GM10266 (cell line): ENCODE measurements at regions not wholly inside any gene's neighbourhood (a gene's known extent, or its start where the extent isn't known, plus 50 kb on each side); places are given as distances from the start of the nearest gene placed in this dataset.
"Not testable (repeated sequence)": the region's sequence is repeated elsewhere in the genome, so short reads cannot be mapped to it uniquely, and the experiment has no call there.

Experiments
- DNase-seq: peaks from one replicate; pipeline ENCODE4 v3.0.0; 2012; ENCODE audit errors: extremely low spot score
- TF ChIP-seq, protein P1 (sequence below): IDR thresholded peaks from 2 replicates; pipeline ENCODE4 v1.5.1; 2012; ENCODE audit warnings: mild to moderate bottlenecking, low read depth; ENCODE audit not compliant: control insufficient read depth, insufficient read depth; ENCODE audit errors: missing control alignments

GRCh38 chr5:45110399-45110798 is 301.7 kb downstream of the MRPS30 start:
- TF ChIP-seq, protein P1, sequence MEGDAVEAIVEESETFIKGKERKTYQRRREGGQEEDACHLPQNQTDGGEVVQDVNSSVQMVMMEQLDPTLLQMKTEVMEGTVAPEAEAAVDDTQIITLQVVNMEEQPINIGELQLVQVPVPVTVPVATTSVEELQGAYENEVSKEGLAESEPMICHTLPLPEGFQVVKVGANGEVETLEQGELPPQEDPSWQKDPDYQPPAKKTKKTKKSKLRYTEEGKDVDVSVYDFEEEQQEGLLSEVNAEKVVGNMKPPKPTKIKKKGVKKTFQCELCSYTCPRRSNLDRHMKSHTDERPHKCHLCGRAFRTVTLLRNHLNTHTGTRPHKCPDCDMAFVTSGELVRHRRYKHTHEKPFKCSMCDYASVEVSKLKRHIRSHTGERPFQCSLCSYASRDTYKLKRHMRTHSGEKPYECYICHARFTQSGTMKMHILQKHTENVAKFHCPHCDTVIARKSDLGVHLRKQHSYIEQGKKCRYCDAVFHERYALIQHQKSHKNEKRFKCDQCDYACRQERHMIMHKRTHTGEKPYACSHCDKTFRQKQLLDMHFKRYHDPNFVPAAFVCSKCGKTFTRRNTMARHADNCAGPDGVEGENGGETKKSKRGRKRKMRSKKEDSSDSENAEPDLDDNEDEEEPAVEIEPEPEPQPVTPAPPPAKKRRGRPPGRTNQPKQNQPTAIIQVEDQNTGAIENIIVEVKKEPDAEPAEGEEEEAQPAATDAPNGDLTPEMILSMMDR: no peak
- DNase-seq: no peak

GRCh38 chr5:45113726-45114125 is 305.0 kb downstream of the MRPS30 start:
- no peak for DNase-seq
- TF ChIP-seq, protein P1: no peak

- DNase-seq: no peak
- TF ChIP-seq, protein P1: no peak
Observed at GRCh38 chr5:45132972-45133371, 324.2 kb downstream of the MRPS30 start.

- DNase-seq: no peak
- TF ChIP-seq, protein P1: no peak
Observed at GRCh38 chr5:45162974-45163373, 354.2 kb downstream of the MRPS30 start.

DNA sequence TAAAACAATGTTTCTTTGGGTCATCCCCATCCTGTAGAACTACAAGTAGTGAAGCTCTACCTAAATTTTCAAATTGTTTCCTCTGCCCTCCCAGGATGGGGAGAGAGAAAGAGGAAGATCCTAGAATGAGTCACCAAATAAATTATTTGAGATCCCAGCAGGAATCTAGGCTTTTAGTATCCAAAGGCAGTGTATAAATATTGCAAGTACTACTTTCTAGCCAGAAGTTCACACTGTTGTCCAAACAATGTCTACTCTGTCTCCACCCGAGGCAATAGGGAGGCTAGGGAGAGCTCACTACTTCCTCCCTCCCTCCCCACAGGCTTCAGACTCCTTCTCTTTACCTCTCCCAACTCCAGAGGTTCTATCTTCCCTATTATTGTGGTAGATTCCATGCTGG is 362.8 kb downstream of the MRPS30 start:
- TF ChIP-seq, protein P1: no peak

GRCh38 chr5:45172634-45173033 is 363.9 kb downstream of the MRPS30 start:
- not testable (repeated sequence) for DNase-seq

More for the DNA sequence above, 362.8 kb downstream of the MRPS30 start:
- no peak for DNase-seq

DNA sequence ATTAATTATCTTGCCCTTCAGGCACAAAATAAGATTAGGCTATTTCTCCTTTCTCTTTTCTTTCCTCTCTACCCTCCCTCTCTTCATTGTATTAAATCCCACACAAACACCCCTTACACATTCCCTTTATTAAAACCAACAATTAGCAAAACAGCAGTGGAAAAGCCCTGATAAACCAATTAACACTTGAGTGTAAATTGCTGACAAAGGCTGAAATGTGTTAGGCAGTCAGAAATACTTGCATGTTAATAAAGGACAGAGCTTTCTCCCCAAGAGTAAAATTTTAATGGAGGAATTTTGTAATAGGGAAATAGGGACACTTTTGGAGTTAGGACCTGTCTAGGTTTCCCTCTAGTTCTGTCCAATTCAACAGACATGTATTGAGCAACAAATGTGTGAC is 370.9 kb downstream of the MRPS30 start:
- TF ChIP-seq, protein P1: no peak
- DNase-seq: no peak

- no peak for DNase-seq
- TF ChIP-seq, protein P1: no peak
Observed at GRCh38 chr5:45189042-45189441, 380.3 kb downstream of the MRPS30 start.
